ENCODE measurements at regions not wholly inside any gene's neighbourhood (a gene's known extent, or its start where the extent isn't known, plus 50 kb on each side); places are given as distances from the start of the nearest gene placed in this dataset.

GRCh38 chr7:130881091-130881798 is 147.2 kb upstream of the KLF14 start:
- ChIA-PET POLR2A (no interaction called here), CTCF (interaction anchor here (3.1 kb wide), 1 partner anchor 15 kb away, joined by 26 read pairs; no protein-coding TSS in a partner anchor)
- ATAC-seq = no peak
- H3K4me1 Mint-ChIP-seq = peaks cover 33% of the 10 kb centered on the region
- TF ChIP-seq E2F1 (CRISPR knock-in tag; IDR thresholded peaks at IDR 0.05) (no peak), SOX15 (CRISPR knock-in tag; IDR thresholded peaks at IDR 0.05) (no peak), NR2C2 (CRISPR knock-in tag; IDR thresholded peaks at IDR 0.05) (no peak), USF1 (CRISPR knock-in tag; IDR thresholded peaks at IDR 0.05) (no peak), SP1 (CRISPR knock-in tag; conservative IDR thresholded peaks at IDR 0.05) (no peak), HMGXB4 (CRISPR knock-in tag; IDR thresholded peaks at IDR 0.05) (no peak), OVOL2 (CRISPR knock-in tag; IDR thresholded peaks at IDR 0.05; ENCODE audit: borderline replicate concordance) (no peak), ESRRA (CRISPR knock-in tag; IDR thresholded peaks at IDR 0.05; ENCODE audit: borderline replicate concordance) (no peak), CTCF (IDR thresholded peaks at IDR 0.05) (no peak), MXD4 (CRISPR knock-in tag; IDR thresholded peaks at IDR 0.05; ENCODE audit: borderline replicate concordance) (no peak), RORB (CRISPR knock-in tag; IDR thresholded peaks at IDR 0.05) (no peak), TCF7 (CRISPR knock-in tag; IDR thresholded peaks at IDR 0.05; ENCODE audit: low read depth) (no peak), CREM (CRISPR knock-in tag; IDR thresholded peaks at IDR 0.05) (no peak), ZNF512 (CRISPR knock-in tag; IDR thresholded peaks at IDR 0.05; ENCODE audit: borderline replicate concordance) (no peak), ZSCAN18 (CRISPR knock-in tag; IDR thresholded peaks at IDR 0.05) (no peak), PRRX2 (CRISPR knock-in tag; IDR thresholded peaks at IDR 0.05) (no peak), ERG (CRISPR knock-in tag; IDR thresholded peaks at IDR 0.05) (no peak)
- no peak overlapping the region for H3K27ac Mint-ChIP-seq
- no peak overlapping the region for H3K4me3 Mint-ChIP-seq
- H3K9me3 Mint-ChIP-seq = no peaks in the 10 kb centered on the region
- H3K27me3 Mint-ChIP-seq (ENCODE audit: low read depth) = no peaks in the 10 kb centered on the region
- no peak for DNase-seq (ENCODE audit: low spot score)
- H3K36me3 Mint-ChIP-seq = no peaks in the 10 kb centered on the region

Data from WTC11 (cell line).